ENCODE measurements at regions not wholly inside any gene's neighbourhood (a gene's known extent, or its start where the extent isn't known, plus 50 kb on each side); places are given as distances from the start of the nearest gene placed in this dataset.

GRCh38 chr17:53538129-53538617 lies 284.6 kb upstream of the KIF2B start:
- intact Hi-C loops (cut with micrococcal nuclease): no loop called here
- no peak overlapping the region for H2AFZ ChIP-seq (ENCODE audit: insufficient read depth, low read depth, low read length, poor library complexity, severe bottlenecking)
- TF ChIP-seq CTCF (IDR thresholded peaks at IDR 0.05): no peak
- Mint-ChIP-seq H3K9me3 (peaks cover 0 to 2% (median 0%) of the 10 kb centered on the region in 7 donors), H3K4me1 (no peaks in the 10 kb centered on the region), H3K27me3 (ENCODE audit: low read depth in 3 of 3) (no peaks in the 10 kb centered on the region), H3K27ac (peak overlapping the region in 1 of 7 donors; percentile 53), H3K36me3 (no peaks in the 10 kb centered on the region), H3K4me3 (no peak overlapping the region)
- H3K4me1 ChIP-seq (ENCODE audit: control insufficient read depth in 1 of 2, insufficient read depth in 2 of 2, low read length in 2 of 2): no peaks in the 10 kb centered on the region
- no peak overlapping the region for H3K27ac ChIP-seq (ENCODE audit: low read depth in 1 of 2, low read length in 2 of 2)
- H4K20me1 ChIP-seq (ENCODE audit: insufficient read depth, low read length): no peaks in the 10 kb centered on the region
- no peaks in the 10 kb centered on the region for H3K9me3 ChIP-seq (replicated peaks in 1 of 2; ENCODE audit: control insufficient read depth in 1 of 2, insufficient read depth in 1 of 2, low read length in 2 of 2)
- no peak overlapping the region for H3K4me2 ChIP-seq (replicated peaks; ENCODE audit: extremely low read depth, low read length, poor library complexity, severe bottlenecking)
- no CpG with 5 or more reads among the region's 2 CpGs for WGBS (ENCODE audit: insufficient coverage)
- no peaks in the 10 kb centered on the region for H3K79me2 ChIP-seq (ENCODE audit: insufficient read depth, low read length)
- no peak for DNase-seq
- no peaks in the 10 kb centered on the region for H3K27me3 ChIP-seq (ENCODE audit: control insufficient read depth in 2 of 2, insufficient read depth in 2 of 2, low read length in 2 of 2)
- H3K4me3 ChIP-seq (replicated peaks in 1 of 3; ENCODE audit: low read depth in 2 of 3, low read length in 3 of 3): no peak overlapping the region
- H3K9ac ChIP-seq (ENCODE audit: insufficient read depth, low read length, poor library complexity, severe bottlenecking): no peak overlapping the region
- no peaks in the 10 kb centered on the region for H3K36me3 ChIP-seq (replicated peaks in 1 of 2; ENCODE audit: control insufficient read depth in 1 of 2, insufficient read depth in 2 of 2, low read length in 2 of 2)

GRCh38 chr17:53527473-53527872 lies 295.3 kb upstream of the KIF2B start:
- Mint-ChIP-seq H3K27ac (no peak overlapping the region), H3K27me3 (ENCODE audit: low read depth in 3 of 3) (peaks cover 0 to 1% (median 0%) of the 10 kb centered on the region in 3 donors), H3K4me1 (no peaks in the 10 kb centered on the region), H3K36me3 (no peaks in the 10 kb centered on the region), H3K4me3 (no peak overlapping the region), H3K9me3 (peaks cover 0 to 4% (median 2%) of the 10 kb centered on the region in 7 donors)
- no peak overlapping the region for H2AFZ ChIP-seq (ENCODE audit: insufficient read depth, low read depth, low read length, poor library complexity, severe bottlenecking)
- H3K4me2 ChIP-seq (replicated peaks; ENCODE audit: extremely low read depth, low read length, poor library complexity, severe bottlenecking): no peak overlapping the region
- H3K36me3 ChIP-seq (replicated peaks in 1 of 2; ENCODE audit: control insufficient read depth in 1 of 2, insufficient read depth in 2 of 2, low read length in 2 of 2): no peaks in the 10 kb centered on the region
- no peak for TF ChIP-seq CTCF (IDR thresholded peaks at IDR 0.05)
- no peaks in the 10 kb centered on the region for H3K9me3 ChIP-seq (replicated peaks in 1 of 2; ENCODE audit: control insufficient read depth in 1 of 2, insufficient read depth in 1 of 2, low read length in 2 of 2)
- no peak overlapping the region for H3K27ac ChIP-seq (ENCODE audit: low read depth in 1 of 2, low read length in 2 of 2)
- no peaks in the 10 kb centered on the region for H3K27me3 ChIP-seq (ENCODE audit: control insufficient read depth in 2 of 2, insufficient read depth in 2 of 2, low read length in 2 of 2)
- no peak for DNase-seq
- H4K20me1 ChIP-seq (ENCODE audit: insufficient read depth, low read length): no peaks in the 10 kb centered on the region
- H3K4me3 ChIP-seq (replicated peaks in 1 of 3; ENCODE audit: low read depth in 2 of 3, low read length in 3 of 3): no peak overlapping the region
- no peaks in the 10 kb centered on the region for H3K79me2 ChIP-seq (ENCODE audit: insufficient read depth, low read length)
- intact Hi-C loops (cut with micrococcal nuclease): no loop called here
- no peak overlapping the region for H3K9ac ChIP-seq (ENCODE audit: insufficient read depth, low read length, poor library complexity, severe bottlenecking)
- no peaks in the 10 kb centered on the region for H3K4me1 ChIP-seq (ENCODE audit: control insufficient read depth in 1 of 2, insufficient read depth in 2 of 2, low read length in 2 of 2)
